ENCODE measurements at regions not wholly inside any gene's neighbourhood (a gene's known extent, or its start where the extent isn't known, plus 50 kb on each side); places are given as distances from the start of the nearest gene placed in this dataset.
"Not testable (repeated sequence)": the region's sequence is repeated elsewhere in the genome, so short reads cannot be mapped to it uniquely, and the experiment has no call there.

DNA sequence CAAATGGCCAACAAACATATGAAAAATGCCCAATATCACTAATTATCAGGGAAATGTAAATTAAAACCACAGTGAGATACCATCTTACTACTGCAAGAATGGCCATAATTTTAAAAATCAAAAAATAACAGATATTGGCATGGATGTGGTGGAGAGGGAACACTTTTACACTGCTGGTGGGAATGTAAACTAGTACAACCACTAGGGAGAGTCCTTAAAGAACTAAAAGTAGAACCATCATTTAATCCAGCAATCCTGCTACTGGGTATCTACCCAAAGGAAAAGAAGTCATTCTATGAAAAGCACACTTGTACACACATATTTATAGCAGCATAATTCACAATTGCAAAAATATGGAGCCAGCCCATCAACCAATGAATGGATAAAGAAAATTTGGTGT lies 459.7 kb downstream of the GXYLT1 start:
- Mint-ChIP-seq H3K4me3 (no peak overlapping the region), H3K4me1 (no peaks in the 10 kb centered on the region), H3K27me3 (peaks cover 12% of the 10 kb centered on the region), H3K27ac (no peak overlapping the region), H3K36me3 (ENCODE audit: low read depth) (no peaks in the 10 kb centered on the region)
- ATAC-seq = no peak
- no peak for DNase-seq
- H3K9me3 ChIP-seq (ENCODE audit: control insufficient read depth, low read length, poor library complexity, severe bottlenecking) = no peaks in the 10 kb centered on the region

DNA sequence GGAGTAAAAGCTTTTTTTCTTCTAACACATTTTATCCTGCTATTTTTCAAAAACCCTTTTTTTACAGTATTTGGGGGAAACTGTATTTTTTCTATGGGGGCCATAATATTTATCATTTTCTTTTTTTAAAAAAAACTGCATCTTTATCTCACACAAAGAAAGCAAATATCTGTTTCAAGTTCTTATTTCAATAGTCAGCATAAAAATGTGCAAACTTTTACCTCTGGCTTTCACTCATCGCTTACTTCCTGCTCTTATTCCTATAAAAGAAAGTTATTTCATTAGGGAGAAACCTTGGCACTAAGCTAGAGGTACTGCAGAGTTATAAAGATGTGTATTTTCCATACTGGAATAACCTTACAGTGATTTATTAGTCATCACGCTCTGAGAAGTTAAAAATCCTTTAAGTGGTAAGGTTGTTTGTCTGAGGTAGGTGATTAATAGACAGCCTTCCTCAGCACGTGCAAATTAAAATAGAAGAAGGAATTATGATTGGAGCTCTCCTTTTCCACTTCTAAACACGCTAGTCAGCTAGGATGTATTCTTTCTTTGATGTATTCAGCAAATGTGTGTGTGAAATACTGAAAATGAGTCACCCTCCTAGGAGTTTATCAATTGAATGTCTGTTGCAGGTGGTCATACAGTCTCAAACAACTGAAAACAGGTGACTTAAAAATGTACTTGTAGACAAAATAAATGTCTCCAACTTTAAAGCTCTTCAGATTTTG lies 461.0 kb downstream of the GXYLT1 start:
- peaks cover 5% of the 10 kb centered on the region for H3K27me3 Mint-ChIP-seq
- H3K4me3 Mint-ChIP-seq = no peak overlapping the region
- H3K9me3 ChIP-seq (ENCODE audit: control insufficient read depth, low read length, poor library complexity, severe bottlenecking) = no peaks in the 10 kb centered on the region
- no peaks in the 10 kb centered on the region for H3K36me3 Mint-ChIP-seq (ENCODE audit: low read depth)
- H3K4me1 Mint-ChIP-seq = no peaks in the 10 kb centered on the region
- ATAC-seq = no peak
- H3K27ac Mint-ChIP-seq = no peak overlapping the region
- DNase-seq = no peak

DNA sequence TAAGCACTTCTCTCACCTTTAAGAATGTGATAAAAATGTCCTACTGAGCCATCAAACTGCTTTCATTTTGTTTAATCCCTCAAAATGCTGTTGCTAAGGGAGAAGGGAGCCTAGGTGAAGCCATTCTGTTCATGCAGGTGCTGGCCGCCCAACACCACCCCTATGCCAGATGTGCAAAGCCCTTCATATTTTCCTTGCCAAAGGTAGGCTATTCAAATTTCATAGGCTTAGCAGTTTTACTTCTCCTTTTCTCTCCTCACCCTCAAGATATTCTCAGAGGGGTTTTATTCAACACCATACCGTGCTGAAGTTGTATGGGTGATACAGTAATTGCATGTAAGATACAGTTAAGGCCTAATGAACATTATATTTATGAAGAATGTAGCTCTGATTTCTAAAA lies 461.7 kb downstream of the GXYLT1 start:
- no peaks in the 10 kb centered on the region for H3K36me3 Mint-ChIP-seq (ENCODE audit: low read depth)
- no peaks in the 10 kb centered on the region for H3K4me1 Mint-ChIP-seq
- H3K4me3 Mint-ChIP-seq = no peak overlapping the region
- H3K27me3 Mint-ChIP-seq = peaks cover 2% of the 10 kb centered on the region
- DNase-seq = no peak
- no peaks in the 10 kb centered on the region for H3K9me3 ChIP-seq (ENCODE audit: control insufficient read depth, low read length, poor library complexity, severe bottlenecking)
- no peak overlapping the region for H3K27ac Mint-ChIP-seq
- no peak for ATAC-seq

DNA sequence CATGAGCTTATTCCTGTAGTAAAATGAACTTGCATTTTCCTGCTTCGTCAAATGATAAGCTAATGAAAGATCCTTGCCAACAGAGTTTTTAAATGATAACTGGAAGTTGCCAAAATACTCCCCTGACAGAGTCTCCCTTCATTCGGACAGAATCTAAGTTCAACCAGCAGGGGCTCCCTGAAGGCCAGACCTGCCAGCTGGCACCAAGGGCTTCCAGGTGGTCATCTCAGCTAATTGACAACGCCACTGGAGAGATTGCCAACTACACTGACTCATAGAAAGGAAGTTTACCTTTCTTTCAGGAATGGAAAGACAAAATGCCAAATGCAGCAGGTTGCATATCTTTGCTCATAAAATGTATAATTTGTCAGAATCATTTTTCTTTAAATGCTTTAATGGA lies 462.8 kb downstream of the GXYLT1 start:
- H3K27ac Mint-ChIP-seq = no peak overlapping the region
- no peaks in the 10 kb centered on the region for H3K9me3 ChIP-seq (ENCODE audit: control insufficient read depth, low read length, poor library complexity, severe bottlenecking)
- no peaks in the 10 kb centered on the region for H3K4me1 Mint-ChIP-seq
- no peaks in the 10 kb centered on the region for H3K36me3 Mint-ChIP-seq (ENCODE audit: low read depth)
- DNase-seq (no peak), ATAC-seq (no peak)
- no peak overlapping the region for H3K4me3 Mint-ChIP-seq
- no peaks in the 10 kb centered on the region for H3K27me3 Mint-ChIP-seq

DNA sequence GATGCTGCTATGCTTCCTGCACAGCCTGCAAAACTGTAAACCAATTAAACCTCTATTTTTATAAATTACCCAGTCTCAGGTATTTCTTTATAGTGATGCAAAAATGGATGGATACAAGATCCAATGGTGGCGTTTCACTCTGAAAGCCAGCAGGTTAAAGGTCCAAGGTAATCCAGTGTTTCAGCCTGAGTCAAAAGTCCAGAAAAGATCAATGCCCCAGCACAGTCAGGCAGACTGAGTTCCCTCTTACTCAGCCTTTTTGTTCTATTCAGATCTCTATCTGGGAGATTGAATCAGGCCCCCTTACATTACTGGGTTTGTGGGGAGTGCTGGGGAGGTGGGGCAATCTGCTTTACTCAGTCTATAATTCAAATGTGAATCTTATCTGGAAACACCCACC lies 464.5 kb downstream of the GXYLT1 start:
- no peaks in the 10 kb centered on the region for H3K9me3 ChIP-seq (ENCODE audit: control insufficient read depth, low read length, poor library complexity, severe bottlenecking)
- H3K36me3 Mint-ChIP-seq (ENCODE audit: low read depth) = no peaks in the 10 kb centered on the region
- no peaks in the 10 kb centered on the region for H3K27me3 Mint-ChIP-seq
- H3K4me3 Mint-ChIP-seq = no peak overlapping the region
- no peak overlapping the region for H3K27ac Mint-ChIP-seq
- DNase-seq (no peak), ATAC-seq (no peak)
- no peaks in the 10 kb centered on the region for H3K4me1 Mint-ChIP-seq

DNA sequence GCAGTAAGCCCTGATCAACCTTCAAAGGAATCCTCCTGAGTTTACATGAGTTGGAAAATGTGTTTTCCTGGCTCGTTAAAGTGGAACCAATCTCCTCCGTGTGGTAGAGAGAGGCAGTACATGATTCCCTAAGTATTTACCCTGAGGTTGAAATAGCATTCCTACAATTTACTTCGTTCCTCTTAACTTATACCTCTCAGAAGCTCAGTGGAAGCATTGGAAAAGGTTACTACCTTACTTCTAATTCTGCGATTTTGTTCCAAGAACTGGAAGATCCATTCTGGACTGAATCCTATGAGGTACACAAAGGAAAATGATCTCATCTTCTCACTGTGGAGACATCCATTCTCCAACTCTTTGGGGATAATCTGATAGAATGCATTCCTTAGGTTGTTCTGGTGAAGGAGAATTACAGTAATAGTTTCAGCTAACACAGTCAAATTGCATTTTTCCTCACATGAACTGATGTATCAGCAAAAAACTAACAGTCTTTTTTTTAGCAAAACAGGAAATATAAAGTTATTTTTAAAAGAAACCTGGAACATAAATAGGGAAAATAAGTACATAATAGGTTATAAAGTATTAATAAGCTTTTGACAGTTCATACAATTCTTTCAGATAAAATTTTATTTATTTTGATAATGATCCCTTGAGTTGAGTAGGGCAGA lies 475.6 kb downstream of the PDZRN4 start:
- no peak overlapping the region for H3K4me3 Mint-ChIP-seq
- DNase-seq (no peak), ATAC-seq (no peak)
- H3K9me3 ChIP-seq (ENCODE audit: control insufficient read depth, low read length, poor library complexity, severe bottlenecking) = no peaks in the 10 kb centered on the region
- H3K27ac Mint-ChIP-seq = no peak overlapping the region
- no peaks in the 10 kb centered on the region for H3K36me3 Mint-ChIP-seq (ENCODE audit: low read depth)
- H3K4me1 Mint-ChIP-seq = no peaks in the 10 kb centered on the region
- no peaks in the 10 kb centered on the region for H3K27me3 Mint-ChIP-seq

DNA sequence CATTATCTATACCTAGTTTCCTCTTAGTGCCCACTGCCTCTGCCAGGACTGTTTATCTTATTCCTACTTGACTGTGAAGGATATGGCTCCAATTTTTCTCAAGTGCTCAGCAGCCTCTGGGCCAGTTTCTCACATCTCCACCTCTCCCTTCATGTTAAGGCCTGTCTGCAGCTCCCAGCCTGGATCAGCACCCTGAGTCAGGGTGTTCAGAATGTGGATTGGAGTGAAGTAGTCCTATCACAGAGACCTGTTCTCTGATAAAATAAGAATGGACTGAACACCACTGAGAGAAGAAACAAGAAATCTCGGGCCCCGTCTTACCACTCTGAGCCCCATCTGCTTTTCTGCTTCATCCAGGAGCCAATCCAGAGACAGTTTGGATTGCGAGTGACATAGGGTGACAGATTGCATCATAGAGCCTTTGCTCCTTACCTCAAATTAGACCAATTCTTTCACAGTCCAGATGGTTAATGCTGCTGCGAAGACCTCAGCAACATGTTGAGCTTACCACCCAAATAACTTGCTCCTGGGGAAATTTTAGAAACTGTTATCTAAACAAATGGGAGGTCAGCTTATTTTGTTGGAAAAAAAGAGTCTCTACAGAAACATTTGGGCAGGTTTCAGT lies 473.1 kb downstream of the PDZRN4 start:
- Mint-ChIP-seq H3K27ac (no peak overlapping the region), H3K4me1 (no peaks in the 10 kb centered on the region), H3K36me3 (ENCODE audit: low read depth) (no peaks in the 10 kb centered on the region), H3K27me3 (no peaks in the 10 kb centered on the region), H3K4me3 (no peak overlapping the region)
- no peak for DNase-seq
- ATAC-seq = no peak
- no peaks in the 10 kb centered on the region for H3K9me3 ChIP-seq (ENCODE audit: control insufficient read depth, low read length, poor library complexity, severe bottlenecking)

DNA sequence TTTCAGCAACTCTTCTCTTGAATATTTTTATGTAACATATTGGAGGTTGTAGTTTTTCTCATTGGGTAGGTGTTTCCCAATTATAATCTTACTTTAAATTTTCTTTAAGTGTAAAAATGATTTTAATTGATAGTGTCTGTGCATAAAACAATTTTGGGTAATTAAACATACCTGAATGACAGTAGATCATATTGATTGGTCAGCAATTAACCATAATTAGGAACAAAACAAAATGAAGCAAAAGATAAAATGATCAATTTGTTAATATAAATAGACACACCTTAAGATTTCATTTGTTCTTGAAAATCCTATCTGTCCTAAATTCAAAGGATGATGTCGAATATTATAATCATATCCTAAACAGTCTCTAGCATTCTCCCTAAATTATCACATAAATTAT lies 468.3 kb downstream of the PDZRN4 start:
- H3K36me3 Mint-ChIP-seq (ENCODE audit: low read depth) = no peaks in the 10 kb centered on the region
- H3K27ac Mint-ChIP-seq = no peak overlapping the region
- H3K27me3 Mint-ChIP-seq = no peaks in the 10 kb centered on the region
- ATAC-seq = no peak
- H3K4me1 Mint-ChIP-seq = peaks cover 4% of the 10 kb centered on the region
- no peaks in the 10 kb centered on the region for H3K9me3 ChIP-seq (ENCODE audit: control insufficient read depth, low read length, poor library complexity, severe bottlenecking)
- no peak overlapping the region for H3K4me3 Mint-ChIP-seq
- DNase-seq = no peak

DNA sequence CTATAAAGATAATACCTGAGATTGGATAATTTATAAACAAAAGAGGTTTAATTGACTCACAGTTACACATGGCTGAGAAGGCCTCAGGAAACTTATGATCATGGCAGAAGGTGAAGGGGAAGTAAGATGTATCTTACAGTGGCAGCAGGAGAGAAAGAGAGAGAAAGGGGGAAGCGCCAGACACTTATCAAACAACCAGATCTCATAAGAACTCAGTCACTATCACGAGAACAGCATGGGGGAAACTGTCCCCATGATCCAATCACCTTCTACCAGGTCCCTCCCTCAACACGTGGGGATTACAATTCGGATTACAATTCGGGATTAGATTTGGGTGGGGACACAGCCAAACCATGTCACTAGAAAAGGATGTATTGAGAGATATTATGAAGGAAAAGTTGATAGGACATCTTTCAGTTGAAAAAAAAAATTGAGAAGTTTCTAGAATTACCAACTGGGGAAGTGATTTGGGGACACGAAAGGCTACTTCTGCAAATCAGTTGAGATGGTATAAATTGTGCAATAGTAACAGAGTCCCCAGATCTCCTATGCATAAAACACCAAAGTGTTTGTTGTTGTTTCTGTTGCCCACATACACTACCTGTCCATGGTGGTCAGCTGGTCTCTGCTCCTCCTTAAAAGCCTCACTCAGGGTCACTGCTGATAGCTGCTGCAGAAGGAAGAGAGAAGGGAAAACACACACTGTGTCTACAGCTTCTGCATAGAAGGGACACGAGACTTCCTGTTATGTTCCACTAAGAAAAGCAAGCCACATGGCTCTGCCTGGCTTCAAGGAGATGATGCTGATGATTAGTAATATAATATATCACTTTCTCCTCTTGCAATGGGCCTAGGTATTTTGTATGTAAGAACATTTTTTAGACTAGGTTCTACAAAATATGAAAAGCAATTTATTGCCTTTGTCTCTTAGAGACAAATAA lies 465.5 kb downstream of the PDZRN4 start:
- ATAC-seq = no peak
- DNase-seq = no peak
- Mint-ChIP-seq H3K27me3 (no peaks in the 10 kb centered on the region), H3K27ac (no peak overlapping the region), H3K4me3 (no peak overlapping the region), H3K36me3 (ENCODE audit: low read depth) (no peaks in the 10 kb centered on the region), H3K4me1 (peaks cover 4% of the 10 kb centered on the region)
- H3K9me3 ChIP-seq (ENCODE audit: control insufficient read depth, low read length, poor library complexity, severe bottlenecking) = no peaks in the 10 kb centered on the region

DNA sequence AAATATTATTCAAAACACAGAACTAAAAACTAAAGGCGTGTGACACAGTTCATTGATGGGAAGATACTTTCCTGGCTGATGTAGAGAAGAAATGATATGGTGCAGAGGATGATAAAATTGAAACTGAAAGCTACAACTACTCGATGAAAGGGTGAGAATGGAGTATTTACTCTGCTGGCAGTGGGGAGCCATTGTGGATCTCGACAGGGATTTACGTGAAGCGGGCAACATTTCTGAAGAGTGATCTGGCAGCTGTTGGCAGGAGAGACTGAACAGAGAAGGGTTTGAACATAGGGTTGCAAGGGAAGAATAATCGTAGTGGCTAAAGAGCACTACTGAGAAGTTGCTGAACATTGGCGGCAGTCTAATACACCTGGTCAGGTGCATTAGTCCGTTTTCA lies 464.9 kb downstream of the PDZRN4 start:
- no peaks in the 10 kb centered on the region for H3K27me3 Mint-ChIP-seq
- no peaks in the 10 kb centered on the region for H3K36me3 Mint-ChIP-seq (ENCODE audit: low read depth)
- ATAC-seq (no peak), DNase-seq (no peak)
- H3K9me3 ChIP-seq (ENCODE audit: control insufficient read depth, low read length, poor library complexity, severe bottlenecking) = no peaks in the 10 kb centered on the region
- peaks cover 4% of the 10 kb centered on the region for H3K4me1 Mint-ChIP-seq
- H3K4me3 Mint-ChIP-seq = no peak overlapping the region
- H3K27ac Mint-ChIP-seq = no peak overlapping the region

DNA sequence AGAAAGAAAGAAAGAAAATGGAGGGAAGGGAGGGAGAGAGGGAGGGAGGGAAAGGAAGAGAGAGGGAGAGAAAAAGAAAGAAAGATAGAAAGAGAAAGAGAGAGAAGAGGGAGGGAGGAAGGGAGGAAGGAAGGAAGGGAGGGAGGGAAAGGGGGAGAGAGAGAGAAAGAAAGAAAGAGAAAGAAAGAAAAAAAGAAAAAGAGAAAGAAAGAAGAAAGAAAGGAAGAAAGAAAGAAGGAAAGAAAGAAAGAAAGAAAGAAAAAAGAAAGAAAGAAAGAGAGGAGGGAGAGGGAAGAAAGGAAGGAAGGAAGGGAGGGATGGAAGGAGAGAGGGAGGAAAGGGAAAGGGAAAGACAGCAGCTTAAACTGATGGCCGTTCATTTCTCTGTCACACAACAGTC lies 457.5 kb downstream of the PDZRN4 start:
- Mint-ChIP-seq H3K4me3 (no peak overlapping the region), H3K4me1 (no peaks in the 10 kb centered on the region), H3K36me3 (ENCODE audit: low read depth) (no peaks in the 10 kb centered on the region), H3K27ac (no peak overlapping the region), H3K27me3 (no peaks in the 10 kb centered on the region)
- no peak for DNase-seq
- H3K9me3 ChIP-seq (ENCODE audit: control insufficient read depth, low read length, poor library complexity, severe bottlenecking) = no peaks in the 10 kb centered on the region
- no peak for ATAC-seq

DNA sequence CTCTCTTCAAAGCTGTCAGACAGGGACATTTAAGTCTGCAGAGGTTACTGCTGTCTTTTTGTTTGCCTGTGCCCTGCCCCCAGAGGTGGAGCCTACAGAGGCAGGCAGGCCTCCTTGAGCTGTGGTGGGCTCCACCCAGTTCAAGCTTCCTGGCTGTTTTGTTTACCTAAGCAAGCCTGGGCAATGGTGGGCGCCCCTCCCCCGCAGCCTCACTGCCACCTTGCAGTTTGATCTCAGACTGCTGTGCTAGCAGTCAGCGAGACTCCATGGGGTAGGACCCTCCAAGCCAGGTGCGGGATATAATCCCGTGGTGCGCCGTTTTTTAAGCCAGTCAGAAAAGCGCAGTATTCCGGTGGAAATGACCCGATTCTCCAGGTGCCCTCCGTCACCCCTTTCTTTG lies 454.7 kb downstream of the PDZRN4 start:
- not testable (repeated sequence) for H3K4me1 Mint-ChIP-seq; H3K27ac Mint-ChIP-seq; H3K27me3 Mint-ChIP-seq; DNase-seq; H3K36me3 Mint-ChIP-seq (ENCODE audit: low read depth); H3K9me3 ChIP-seq (ENCODE audit: control insufficient read depth, low read length, poor library complexity, severe bottlenecking); H3K4me3 Mint-ChIP-seq; ATAC-seq

DNA sequence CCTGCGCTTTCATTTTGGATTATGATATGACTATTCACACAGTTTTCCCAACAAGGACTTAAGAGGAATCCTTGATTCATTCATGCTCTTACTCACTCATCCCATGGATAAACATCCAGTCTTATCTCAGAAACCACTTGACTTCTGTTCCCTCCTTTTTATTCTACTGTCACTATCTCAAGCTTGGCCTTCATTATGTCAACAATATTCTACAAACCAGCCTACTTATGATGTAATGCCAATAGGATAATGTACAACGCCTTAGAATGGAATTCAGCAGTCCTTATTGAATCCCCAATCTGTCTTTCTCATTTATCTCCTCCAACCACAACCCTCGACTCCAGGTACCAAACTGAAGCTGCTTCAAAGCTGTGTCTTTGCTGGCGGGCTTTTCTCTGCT lies 448.5 kb downstream of the PDZRN4 start:
- no peaks in the 10 kb centered on the region for H3K4me1 Mint-ChIP-seq
- H3K4me3 Mint-ChIP-seq = no peak overlapping the region
- ATAC-seq = no peak
- no peak overlapping the region for H3K27ac Mint-ChIP-seq
- no peak for DNase-seq
- no peaks in the 10 kb centered on the region for H3K9me3 ChIP-seq (ENCODE audit: control insufficient read depth, low read length, poor library complexity, severe bottlenecking)
- no peaks in the 10 kb centered on the region for H3K36me3 Mint-ChIP-seq (ENCODE audit: low read depth)
- no peaks in the 10 kb centered on the region for H3K27me3 Mint-ChIP-seq
